ENCODE measurements at regions not wholly inside any gene's neighbourhood (a gene's known extent, or its start where the extent isn't known, plus 50 kb on each side); places are given as distances from the start of the nearest gene placed in this dataset.

DNA sequence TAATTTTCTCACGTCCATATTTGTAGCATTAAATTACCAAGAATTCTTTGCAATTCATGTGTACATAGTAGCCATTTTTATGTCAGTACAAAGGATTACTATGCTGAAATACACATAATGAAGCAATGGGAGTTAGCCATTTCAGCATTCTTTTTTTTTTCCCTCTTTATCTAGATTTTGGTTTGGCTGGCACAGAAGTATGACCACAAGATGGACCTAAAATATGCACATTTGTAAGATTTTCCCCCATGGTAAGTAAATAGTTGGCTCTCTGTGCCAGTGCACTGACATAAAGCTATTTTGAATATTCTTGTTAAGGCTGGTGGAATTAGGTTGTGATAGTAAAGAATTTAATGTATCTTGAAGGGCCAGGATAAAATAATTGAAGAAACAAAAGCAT lies 486.1 kb upstream of the BTBD3 start:
- H3K79me1 ChIP-seq (ENCODE audit: low read depth, low read length) = no peaks in the 10 kb centered on the region
- H2BK12ac ChIP-seq (ENCODE audit: low read length) = no peak overlapping the region
- no CpG with 5 or more reads among the region's 1 CpG for WGBS, 2 donors (ENCODE audit: extremely low coverage in 2 of 2, insufficient read length in 2 of 2, insufficient replicate concordance in 1 of 2)

GRCh38 chr20:11432407-11432806 lies 485.3 kb upstream of the BTBD3 start:
- H3K4me3 ChIP-seq (ENCODE audit: low read length in 2 of 2) = no peak overlapping the region
- H3K9me3 ChIP-seq (replicated peaks in 1 of 2; ENCODE audit: control insufficient read depth in 2 of 2, insufficient read depth in 1 of 2, low read depth in 1 of 2, low read length in 2 of 2) = peaks cover 8% of the 10 kb centered on the region in 2 donors
- no peaks in the 10 kb centered on the region for H3K79me1 ChIP-seq (ENCODE audit: low read depth, low read length)
- no peaks in the 10 kb centered on the region for H3K36me3 ChIP-seq (replicated peaks in 1 of 2; ENCODE audit: control insufficient read depth in 2 of 2, insufficient read depth in 2 of 2, low read length in 2 of 2)
- no peak overlapping the region for H4K8ac ChIP-seq (ENCODE audit: low read depth, low read length)
- WGBS, 2 donors (ENCODE audit: extremely low coverage in 2 of 2, insufficient read length in 2 of 2, insufficient replicate concordance in 1 of 2) = no CpG with 5 or more reads among the region's 3 CpGs
- no peak overlapping the region for H2BK15ac ChIP-seq (ENCODE audit: low read length)
- H3K23ac ChIP-seq (ENCODE audit: low read depth, low read length, poor library complexity) = no peak overlapping the region
- H3K4ac ChIP-seq (ENCODE audit: low read length) = no peak overlapping the region
- no peak overlapping the region for H3K9ac ChIP-seq (ENCODE audit: low read depth, low read length, poor library complexity)
- H2BK120ac ChIP-seq (ENCODE audit: low read depth, low read length) = no peak overlapping the region
- no peak overlapping the region for H3K27ac ChIP-seq (replicated peaks; ENCODE audit: low read length)
- H3K4me2 ChIP-seq (ENCODE audit: insufficient read depth, low read length, poor library complexity, severe bottlenecking) = no peak overlapping the region
- no peak overlapping the region for H2AK5ac ChIP-seq (ENCODE audit: low read depth, low read length)
- no peaks in the 10 kb centered on the region for H3K27me3 ChIP-seq (ENCODE audit: control insufficient read depth in 3 of 3, insufficient read depth in 3 of 3, low read depth in 1 of 3, low read length in 3 of 3)
- no peak overlapping the region for H3K14ac ChIP-seq (ENCODE audit: low read length)
- no peak overlapping the region for H2BK5ac ChIP-seq (ENCODE audit: low read length)
- H3K18ac ChIP-seq (ENCODE audit: low read length) = no peak overlapping the region
- peaks cover 0 to 9% of the 10 kb centered on the region in 2 donors for H3K4me1 ChIP-seq (ENCODE audit: control insufficient read depth in 2 of 2, insufficient read depth in 1 of 2, low read depth in 1 of 2, low read length in 2 of 2)
- no peak for DNase-seq (ENCODE audit: low spot score)
- no peak overlapping the region for H4K91ac ChIP-seq (ENCODE audit: low read depth, low read length, poor library complexity)
- no peak overlapping the region for H2AFZ ChIP-seq (ENCODE audit: low read length)
- H2BK12ac ChIP-seq (ENCODE audit: low read length) = no peak overlapping the region

More for the DNA sequence above, 486.1 kb upstream of the BTBD3 start:
- Histone ChIP-seq H3K36me3 (replicated peaks in 1 of 2; ENCODE audit: control insufficient read depth in 2 of 2, insufficient read depth in 2 of 2, low read length in 2 of 2) (no peaks in the 10 kb centered on the region), H3K14ac (ENCODE audit: low read length) (no peak overlapping the region), H2BK120ac (ENCODE audit: low read depth, low read length) (no peak overlapping the region), H3K4ac (ENCODE audit: low read length) (no peak overlapping the region), H3K4me1 (ENCODE audit: control insufficient read depth in 2 of 2, insufficient read depth in 1 of 2, low read depth in 1 of 2, low read length in 2 of 2) (peaks cover 6 to 9% of the 10 kb centered on the region in 2 donors), H3K9me3 (replicated peaks in 1 of 2; ENCODE audit: control insufficient read depth in 2 of 2, insufficient read depth in 1 of 2, low read depth in 1 of 2, low read length in 2 of 2) (peaks cover 8% of the 10 kb centered on the region in 2 donors), H4K8ac (ENCODE audit: low read depth, low read length) (no peak overlapping the region), H2BK15ac (ENCODE audit: low read length) (no peak overlapping the region), H2AK5ac (ENCODE audit: low read depth, low read length) (no peak overlapping the region), H2AFZ (ENCODE audit: low read length) (no peak overlapping the region), H3K18ac (ENCODE audit: low read length) (no peak overlapping the region), H3K4me3 (ENCODE audit: low read length in 2 of 2) (no peak overlapping the region), H2BK5ac (ENCODE audit: low read length) (no peak overlapping the region), H3K4me2 (ENCODE audit: insufficient read depth, low read length, poor library complexity, severe bottlenecking) (no peak overlapping the region), H3K9ac (ENCODE audit: low read depth, low read length, poor library complexity) (no peak overlapping the region), H3K27ac (replicated peaks; ENCODE audit: low read length) (no peak overlapping the region), H4K91ac (ENCODE audit: low read depth, low read length, poor library complexity) (no peak overlapping the region), H3K23ac (ENCODE audit: low read depth, low read length, poor library complexity) (no peak overlapping the region), H3K27me3 (ENCODE audit: control insufficient read depth in 3 of 3, insufficient read depth in 3 of 3, low read depth in 1 of 3, low read length in 3 of 3) (no peaks in the 10 kb centered on the region)
- DNase-seq (ENCODE audit: low spot score) = no peak

GRCh38 chr20:11436113-11436905 lies 481.4 kb upstream of the BTBD3 start:
- WGBS, 2 donors (ENCODE audit: extremely low coverage in 2 of 2, insufficient read length in 2 of 2, insufficient replicate concordance in 1 of 2) = no CpG with 5 or more reads among the region's 4 CpGs
- no peak overlapping the region for H3K23ac ChIP-seq (ENCODE audit: low read depth, low read length, poor library complexity)

DNA sequence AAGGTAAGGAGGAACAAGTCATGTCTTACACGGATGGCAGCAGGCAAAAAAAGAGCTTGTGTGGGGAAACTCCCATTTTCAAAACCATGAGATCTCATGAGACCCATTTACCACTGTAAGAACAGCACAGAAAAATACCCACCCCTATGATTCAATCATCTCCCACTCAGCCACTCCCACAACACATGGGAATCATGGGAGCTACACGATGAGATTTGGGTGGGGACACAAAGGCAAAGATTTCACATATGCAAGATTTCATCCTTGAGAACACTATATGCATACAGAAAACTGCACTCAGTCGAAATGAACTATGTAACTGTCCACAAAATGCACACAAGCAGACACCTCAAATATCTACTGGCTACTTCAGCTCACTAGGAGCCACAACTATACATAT lies 480.6 kb upstream of the BTBD3 start:
- no peaks in the 10 kb centered on the region for H3K4me1 ChIP-seq (ENCODE audit: control insufficient read depth in 2 of 2, insufficient read depth in 1 of 2, low read depth in 1 of 2, low read length in 2 of 2)
- no peak overlapping the region for H3K9ac ChIP-seq (ENCODE audit: low read depth, low read length, poor library complexity)
- peaks cover 11 to 12% of the 10 kb centered on the region in 2 donors for H3K9me3 ChIP-seq (replicated peaks in 1 of 2; ENCODE audit: control insufficient read depth in 2 of 2, insufficient read depth in 1 of 2, low read depth in 1 of 2, low read length in 2 of 2)
- H3K27me3 ChIP-seq (ENCODE audit: control insufficient read depth in 3 of 3, insufficient read depth in 3 of 3, low read depth in 1 of 3, low read length in 3 of 3) = no peaks in the 10 kb centered on the region
- no peak overlapping the region for H2BK5ac ChIP-seq (ENCODE audit: low read length)
- no peak overlapping the region for H3K4ac ChIP-seq (ENCODE audit: low read length)
- H3K36me3 ChIP-seq (replicated peaks in 1 of 2; ENCODE audit: control insufficient read depth in 2 of 2, insufficient read depth in 2 of 2, low read length in 2 of 2) = peaks cover 0 to 2% of the 10 kb centered on the region in 2 donors
- no peak overlapping the region for H3K23ac ChIP-seq (ENCODE audit: low read depth, low read length, poor library complexity)
- no peak overlapping the region for H2AK5ac ChIP-seq (ENCODE audit: low read depth, low read length)
- H3K4me2 ChIP-seq (ENCODE audit: insufficient read depth, low read length, poor library complexity, severe bottlenecking) = no peak overlapping the region
- no CpG with 5 or more reads among the region's 3 CpGs for WGBS, 2 donors (ENCODE audit: extremely low coverage in 2 of 2, insufficient read length in 2 of 2, insufficient replicate concordance in 1 of 2)
- no peak overlapping the region for H3K14ac ChIP-seq (ENCODE audit: low read length)
- no peaks in the 10 kb centered on the region for H3K79me1 ChIP-seq (ENCODE audit: low read depth, low read length)
- no peak overlapping the region for H2AFZ ChIP-seq (ENCODE audit: low read length)
- H2BK15ac ChIP-seq (ENCODE audit: low read length) = no peak overlapping the region
- DNase-seq (ENCODE audit: low spot score) = no peak
- H4K91ac ChIP-seq (ENCODE audit: low read depth, low read length, poor library complexity) = no peak overlapping the region
- no peak overlapping the region for H3K18ac ChIP-seq (ENCODE audit: low read length)
- no peak overlapping the region for H4K8ac ChIP-seq (ENCODE audit: low read depth, low read length)
- no peak overlapping the region for H2BK12ac ChIP-seq (ENCODE audit: low read length)
- no peak overlapping the region for H3K27ac ChIP-seq (replicated peaks; ENCODE audit: low read length)
- H2BK120ac ChIP-seq (ENCODE audit: low read depth, low read length) = no peak overlapping the region
- no peak overlapping the region for H3K4me3 ChIP-seq (ENCODE audit: low read length in 2 of 2)

More at GRCh38 chr20:11436113-11436905, 481.4 kb upstream of the BTBD3 start:
- Histone ChIP-seq H3K9ac (ENCODE audit: low read depth, low read length, poor library complexity) (no peak overlapping the region), H2BK5ac (ENCODE audit: low read length) (no peak overlapping the region), H2BK120ac (ENCODE audit: low read depth, low read length) (no peak overlapping the region), H2BK12ac (ENCODE audit: low read length) (no peak overlapping the region), H3K79me1 (ENCODE audit: low read depth, low read length) (no peaks in the 10 kb centered on the region), H3K14ac (ENCODE audit: low read length) (no peak overlapping the region), H3K9me3 (replicated peaks in 1 of 2; ENCODE audit: control insufficient read depth in 2 of 2, insufficient read depth in 1 of 2, low read depth in 1 of 2, low read length in 2 of 2) (peaks cover 8 to 12% of the 10 kb centered on the region in 2 donors), H3K4me1 (ENCODE audit: control insufficient read depth in 2 of 2, insufficient read depth in 1 of 2, low read depth in 1 of 2, low read length in 2 of 2) (no peaks in the 10 kb centered on the region), H2BK15ac (ENCODE audit: low read length) (no peak overlapping the region), H3K27me3 (ENCODE audit: control insufficient read depth in 3 of 3, insufficient read depth in 3 of 3, low read depth in 1 of 3, low read length in 3 of 3) (no peaks in the 10 kb centered on the region), H3K4ac (ENCODE audit: low read length) (no peak overlapping the region), H3K36me3 (replicated peaks in 1 of 2; ENCODE audit: control insufficient read depth in 2 of 2, insufficient read depth in 2 of 2, low read length in 2 of 2) (peaks cover 0 to 2% of the 10 kb centered on the region in 2 donors), H3K4me3 (ENCODE audit: low read length in 2 of 2) (no peak overlapping the region), H2AK5ac (ENCODE audit: low read depth, low read length) (no peak overlapping the region), H3K27ac (replicated peaks; ENCODE audit: low read length) (no peak overlapping the region), H4K8ac (ENCODE audit: low read depth, low read length) (no peak overlapping the region), H3K4me2 (ENCODE audit: insufficient read depth, low read length, poor library complexity, severe bottlenecking) (no peak overlapping the region), H3K18ac (ENCODE audit: low read length) (no peak overlapping the region), H4K91ac (ENCODE audit: low read depth, low read length, poor library complexity) (no peak overlapping the region), H2AFZ (ENCODE audit: low read length) (no peak overlapping the region)
- DNase-seq (ENCODE audit: low spot score) = no peak

Data from neuronal stem cell (in vitro differentiated cells).